ENCODE measurements at regions not wholly inside any gene's neighbourhood (a gene's known extent, or its start where the extent isn't known, plus 50 kb on each side); places are given as distances from the start of the nearest gene placed in this dataset.
"Not testable (repeated sequence)": the region's sequence is repeated elsewhere in the genome, so short reads cannot be mapped to it uniquely, and the experiment has no call there.

GRCh38 chr20:48447456-48447855 lies 380.3 kb downstream of the PREX1 start:
- Histone ChIP-seq H3K27me3 (no peaks in the 10 kb centered on the region), H3K9me3 (peaks cover 0 to 17% (median 12%) of the 10 kb centered on the region in 4 donors), H3K27ac (replicated peaks in 1 of 4) (no peak overlapping the region), H3K4me3 (no peak overlapping the region), H3K4me1 (peaks cover 0 to 14% (median 13%) of the 10 kb centered on the region in 4 donors), H3K36me3 (no peaks in the 10 kb centered on the region)
- intact Hi-C loops (cut with DNase I) = no loop called here
- WGBS = 93% methylated on average over 2 of the region's 4 CpGs
- DNase-seq (ENCODE audit: extremely low spot score) = no peak
- TF ChIP-seq POLR2A (IDR thresholded peaks at IDR 0.05; ENCODE audit: low read depth) (no peak), EP300 (IDR thresholded peaks at IDR 0.05) (no peak)

- Histone ChIP-seq H3K4me3 (no peak overlapping the region), H3K9me3 (peaks cover 0 to 17% (median 12%) of the 10 kb centered on the region in 4 donors), H3K27ac (replicated peaks in 1 of 4) (no peak overlapping the region), H3K36me3 (no peaks in the 10 kb centered on the region), H3K4me1 (peaks cover 0 to 14% (median 13%) of the 10 kb centered on the region in 4 donors), H3K27me3 (peaks cover 0 to under 1% (median 0%) of the 10 kb centered on the region in 4 donors)
- TF ChIP-seq EP300 (IDR thresholded peaks at IDR 0.05) (no peak), CTCF (IDR thresholded peaks at IDR 0.05) (no peak), POLR2AphosphoS5 (IDR thresholded peaks at IDR 0.05) (no peak), POLR2A (IDR thresholded peaks at IDR 0.05; ENCODE audit: low read depth) (no peak)
- intact Hi-C loops (cut with DNase I) = no loop called here
- no peak for DNase-seq (ENCODE audit: extremely low spot score)
- WGBS = 91% methylated on average over 6 of the region's 6 CpGs
These were observed 382.0 kb downstream of the PREX1 start for GRCh38 chr20:48445827-48446226.

- H3K4me1 ChIP-seq = peaks cover 0 to 12% (median 10%) of the 10 kb centered on the region in 4 donors
- peaks cover 0 to 11% (median 0%) of the 10 kb centered on the region in 4 donors for H3K27me3 ChIP-seq
- H3K27ac ChIP-seq (replicated peaks in 1 of 4) = no peak overlapping the region
- no peak overlapping the region for H3K4me3 ChIP-seq
- intact Hi-C loops (cut with DNase I) = no loop called here
- no peaks in the 10 kb centered on the region for H3K36me3 ChIP-seq
- peaks cover 0 to 17% (median 12%) of the 10 kb centered on the region in 4 donors for H3K9me3 ChIP-seq
- no peak for DNase-seq (ENCODE audit: extremely low spot score)
- TF ChIP-seq POLR2A (IDR thresholded peaks at IDR 0.05; ENCODE audit: low read depth) = no peak
- TF ChIP-seq EP300 (IDR thresholded peaks at IDR 0.05) = no peak
- no peak for TF ChIP-seq POLR2AphosphoS5 (IDR thresholded peaks at IDR 0.05)
These were observed 383.6 kb downstream of the PREX1 start for GRCh38 chr20:48444249-48444648.

GRCh38 chr20:48440916-48441315 lies 386.9 kb downstream of the PREX1 start:
- no peak for DNase-seq (ENCODE audit: extremely low spot score)
- no peaks in the 10 kb centered on the region for H3K36me3 ChIP-seq
- TF ChIP-seq POLR2A (IDR thresholded peaks at IDR 0.05; ENCODE audit: low read depth) = no peak
- no peak for TF ChIP-seq CTCF (IDR thresholded peaks at IDR 0.05)
- no peak for TF ChIP-seq EP300 (IDR thresholded peaks at IDR 0.05)
- TF ChIP-seq POLR2AphosphoS5 (IDR thresholded peaks at IDR 0.05) = no peak
- H3K9me3 ChIP-seq = peaks cover 0 to 19% (median 15%) of the 10 kb centered on the region in 4 donors
- 85% methylated on average over 8 of the region's 8 CpGs for WGBS
- H3K4me3 ChIP-seq = no peak overlapping the region
- H3K27me3 ChIP-seq = peaks cover 0 to 11% (median 0%) of the 10 kb centered on the region in 4 donors
- no peak overlapping the region for H3K27ac ChIP-seq (replicated peaks in 1 of 4)
- H3K4me1 ChIP-seq = no peaks in the 10 kb centered on the region
- intact Hi-C loops (cut with DNase I) = no loop called here

GRCh38 chr20:48440261-48440660 lies 387.5 kb downstream of the PREX1 start:
- H3K27ac ChIP-seq (replicated peaks in 1 of 4); H3K4me3 ChIP-seq; DNase-seq (ENCODE audit: extremely low spot score); H3K36me3 ChIP-seq; intact Hi-C loops (cut with DNase I); H3K4me1 ChIP-seq: not testable (repeated sequence)
- H3K27me3 ChIP-seq = peaks cover 0 to 11% (median 0%) of the 10 kb centered on the region in 4 donors
- H3K9me3 ChIP-seq = peaks cover 0 to 19% (median 15%) of the 10 kb centered on the region in 4 donors
- WGBS = 88% methylated on average over 3 of the region's 3 CpGs

GRCh38 chr20:48437146-48437545 lies 390.7 kb downstream of the PREX1 start:
- Histone ChIP-seq H3K27ac (replicated peaks in 1 of 4) (no peak overlapping the region), H3K4me3 (no peak overlapping the region), H3K4me1 (no peaks in the 10 kb centered on the region), H3K27me3 (peaks cover 0 to 11% (median 0%) of the 10 kb centered on the region in 4 donors), H3K36me3 (no peaks in the 10 kb centered on the region), H3K9me3 (peaks cover 0 to 4% (median 2%) of the 10 kb centered on the region in 4 donors)
- DNase-seq (ENCODE audit: extremely low spot score) = no peak
- TF ChIP-seq CTCF (IDR thresholded peaks at IDR 0.05) = no peak
- intact Hi-C loops (cut with DNase I) = no loop called here
- 68% methylated on average over 5 of the region's 5 CpGs for WGBS

- intact Hi-C loops (cut with DNase I); DNase-seq (ENCODE audit: extremely low spot score); H3K9me3 ChIP-seq; H3K27ac ChIP-seq (replicated peaks in 1 of 4); H3K4me3 ChIP-seq; H3K36me3 ChIP-seq; H3K4me1 ChIP-seq: not testable (repeated sequence)
- WGBS = 61% methylated on average over 7 of the region's 8 CpGs
- peaks cover 0 to 11% (median 0%) of the 10 kb centered on the region in 4 donors for H3K27me3 ChIP-seq
These were observed 391.2 kb downstream of the PREX1 start for GRCh38 chr20:48436609-48437008.
